NB4 (cell line): ENCODE measurements at regions not wholly inside any gene's neighbourhood (a gene's known extent, or its start where the extent isn't known, plus 50 kb on each side); places are given as distances from the start of the nearest gene placed in this dataset.

Experiments
- DNase-seq: peaks from one replicate; pipeline ENCODE4 v3.0.0; 2010; ENCODE audit warnings: low read depth
- H3K4me3 ChIP-seq: one replicate; pipeline ENCODE4 v1.5.1; 2011; ENCODE audit warnings: mild to moderate bottlenecking, low read depth, low read length, moderate library complexity
- CTCF ChIP-seq: IDR thresholded peaks from one replicate; pipeline ENCODE4 v1.5.1; 2012; ENCODE audit warnings: low read depth, low read length
- MAX ChIP-seq: IDR thresholded peaks from 2 replicates; pipeline ENCODE4 v1.6.1; 2011; ENCODE audit warnings: low read depth, low read length
- MYC ChIP-seq: IDR thresholded peaks from 2 replicates; pipeline ENCODE4 v1.6.1; 2011; ENCODE audit warnings: low read depth, low read length
- POLR2A ChIP-seq: IDR thresholded peaks from 2 replicates; pipeline ENCODE4 v1.6.1; 2011; ENCODE audit warnings: mild to moderate bottlenecking; ENCODE audit not compliant: insufficient read length; ENCODE audit errors: extremely low read depth

- no peak for DNase-seq
- TF ChIP-seq MAX (no peak), CTCF (no peak), MYC (no peak), POLR2A (no peak)
- no peak overlapping the region for H3K4me3 ChIP-seq
These were observed 353.6 kb upstream of the RGMB start for GRCh38 chr5:98419825-98420224.

- TF ChIP-seq MAX (no peak), CTCF (no peak), POLR2A (no peak), MYC (no peak)
- H3K4me3 ChIP-seq, result no peak overlapping the region
- DNase-seq, result no peak
These were observed 348.6 kb upstream of the RGMB start for GRCh38 chr5:98424681-98425450.

GRCh38 chr5:98425640-98426039, 347.8 kb upstream of the RGMB start:
- H3K4me3 ChIP-seq, result no peak overlapping the region
- no peak for DNase-seq
- TF ChIP-seq MYC (no peak), POLR2A (no peak), MAX (no peak), CTCF (no peak)

- DNase-seq, result no peak
- H3K4me3 ChIP-seq, result no peak overlapping the region
- TF ChIP-seq MYC, result no peak
- TF ChIP-seq MAX, result no peak
- TF ChIP-seq POLR2A, result no peak
- no peak for TF ChIP-seq CTCF
These were observed 344.7 kb upstream of the RGMB start for GRCh38 chr5:98428806-98429205.

- no peak overlapping the region for H3K4me3 ChIP-seq
- no peak for DNase-seq
- TF ChIP-seq MYC (no peak), POLR2A (no peak), MAX (no peak), CTCF (no peak)
These were observed 341.1 kb upstream of the RGMB start for GRCh38 chr5:98432378-98432777.
